ENCODE measurements at regions not wholly inside any gene's neighbourhood (a gene's known extent, or its start where the extent isn't known, plus 50 kb on each side); places are given as distances from the start of the nearest gene placed in this dataset.
"Not testable (repeated sequence)": the region's sequence is repeated elsewhere in the genome, so short reads cannot be mapped to it uniquely, and the experiment has no call there.

- DNase-seq (ENCODE audit: low spot score): no peak
- in situ Hi-C loops (cut with MboI; ENCODE audit: low sequenced_read_pairs, unreplicated experiment): no loop called here
- no peak for TF ChIP-seq CTCF (IDR thresholded peaks at IDR 0.05; ENCODE audit: borderline replicate concordance, control extremely low read depth, extremely low read depth, insufficient read depth, missing control alignments)
Measured at GRCh38 chr9:119698535-119698934, 329.3 kb upstream of the BRINP1 start.

- in situ Hi-C loops (cut with MboI; ENCODE audit: low sequenced_read_pairs, unreplicated experiment): no loop called here
- DNase-seq (ENCODE audit: low spot score): no peak
- TF ChIP-seq CTCF (IDR thresholded peaks at IDR 0.05; ENCODE audit: borderline replicate concordance, control extremely low read depth, extremely low read depth, insufficient read depth, missing control alignments): no peak
Measured at GRCh38 chr9:119697996-119698395, 328.8 kb upstream of the BRINP1 start.

GRCh38 chr9:119689879-119690278 is 320.6 kb upstream of the BRINP1 start:
- no peak for DNase-seq (ENCODE audit: low spot score)
- TF ChIP-seq CTCF (IDR thresholded peaks at IDR 0.05; ENCODE audit: borderline replicate concordance, control extremely low read depth, extremely low read depth, insufficient read depth, missing control alignments): no peak
- in situ Hi-C loops (cut with MboI; ENCODE audit: low sequenced_read_pairs, unreplicated experiment): no loop called here

- no peak for TF ChIP-seq CTCF (IDR thresholded peaks at IDR 0.05; ENCODE audit: borderline replicate concordance, control extremely low read depth, extremely low read depth, insufficient read depth, missing control alignments)
- in situ Hi-C loops (cut with MboI; ENCODE audit: low sequenced_read_pairs, unreplicated experiment): no loop called here
- DNase-seq (ENCODE audit: low spot score): no peak
Measured at GRCh38 chr9:119688547-119688946, 319.3 kb upstream of the BRINP1 start.

GRCh38 chr9:119677811-119678505 is 308.7 kb upstream of the BRINP1 start:
- no peak for TF ChIP-seq CTCF (IDR thresholded peaks at IDR 0.05; ENCODE audit: borderline replicate concordance, control extremely low read depth, extremely low read depth, insufficient read depth, missing control alignments)
- DNase-seq (ENCODE audit: low spot score): no peak
- in situ Hi-C loops (cut with MboI; ENCODE audit: low sequenced_read_pairs, unreplicated experiment): no loop called here

- DNase-seq (ENCODE audit: low spot score): no peak
- no peak for TF ChIP-seq CTCF (IDR thresholded peaks at IDR 0.05; ENCODE audit: borderline replicate concordance, control extremely low read depth, extremely low read depth, insufficient read depth, missing control alignments)
- in situ Hi-C loops (cut with MboI; ENCODE audit: low sequenced_read_pairs, unreplicated experiment): no loop called here
Measured at GRCh38 chr9:119675951-119676350, 306.7 kb upstream of the BRINP1 start.

GRCh38 chr9:119672763-119673162 is 303.5 kb upstream of the BRINP1 start:
- DNase-seq (ENCODE audit: low spot score); in situ Hi-C loops (cut with MboI; ENCODE audit: low sequenced_read_pairs, unreplicated experiment): not testable (repeated sequence)
